ENCODE measurements at regions not wholly inside any gene's neighbourhood (a gene's known extent, or its start where the extent isn't known, plus 50 kb on each side); places are given as distances from the start of the nearest gene placed in this dataset.
A peak's percentile ranks its signal among the peaks of the same experiment; 100 is the strongest.

GRCh38 chr12:34390171-34390841 lies 368.0 kb downstream of the ALG10 start:
- TF ChIP-seq, protein P1, sequence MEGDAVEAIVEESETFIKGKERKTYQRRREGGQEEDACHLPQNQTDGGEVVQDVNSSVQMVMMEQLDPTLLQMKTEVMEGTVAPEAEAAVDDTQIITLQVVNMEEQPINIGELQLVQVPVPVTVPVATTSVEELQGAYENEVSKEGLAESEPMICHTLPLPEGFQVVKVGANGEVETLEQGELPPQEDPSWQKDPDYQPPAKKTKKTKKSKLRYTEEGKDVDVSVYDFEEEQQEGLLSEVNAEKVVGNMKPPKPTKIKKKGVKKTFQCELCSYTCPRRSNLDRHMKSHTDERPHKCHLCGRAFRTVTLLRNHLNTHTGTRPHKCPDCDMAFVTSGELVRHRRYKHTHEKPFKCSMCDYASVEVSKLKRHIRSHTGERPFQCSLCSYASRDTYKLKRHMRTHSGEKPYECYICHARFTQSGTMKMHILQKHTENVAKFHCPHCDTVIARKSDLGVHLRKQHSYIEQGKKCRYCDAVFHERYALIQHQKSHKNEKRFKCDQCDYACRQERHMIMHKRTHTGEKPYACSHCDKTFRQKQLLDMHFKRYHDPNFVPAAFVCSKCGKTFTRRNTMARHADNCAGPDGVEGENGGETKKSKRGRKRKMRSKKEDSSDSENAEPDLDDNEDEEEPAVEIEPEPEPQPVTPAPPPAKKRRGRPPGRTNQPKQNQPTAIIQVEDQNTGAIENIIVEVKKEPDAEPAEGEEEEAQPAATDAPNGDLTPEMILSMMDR (IDR thresholded peaks at IDR 0.05; ENCODE audit: insufficient read depth, low read length, severe bottlenecking), result no peak
- DNase-seq (ENCODE audit: low read depth), result no peak
- no peaks in the 10 kb centered on the region for H3K36me3 ChIP-seq (ENCODE audit: control insufficient read depth, insufficient read depth, low read length)
- H3K4me3 ChIP-seq (ENCODE audit: low read depth, low read length), result no peak overlapping the region
- no peaks in the 10 kb centered on the region for H3K27me3 ChIP-seq (ENCODE audit: control insufficient read depth, insufficient read depth, low read length)
- FAIRE-seq, result no peak

DNA sequence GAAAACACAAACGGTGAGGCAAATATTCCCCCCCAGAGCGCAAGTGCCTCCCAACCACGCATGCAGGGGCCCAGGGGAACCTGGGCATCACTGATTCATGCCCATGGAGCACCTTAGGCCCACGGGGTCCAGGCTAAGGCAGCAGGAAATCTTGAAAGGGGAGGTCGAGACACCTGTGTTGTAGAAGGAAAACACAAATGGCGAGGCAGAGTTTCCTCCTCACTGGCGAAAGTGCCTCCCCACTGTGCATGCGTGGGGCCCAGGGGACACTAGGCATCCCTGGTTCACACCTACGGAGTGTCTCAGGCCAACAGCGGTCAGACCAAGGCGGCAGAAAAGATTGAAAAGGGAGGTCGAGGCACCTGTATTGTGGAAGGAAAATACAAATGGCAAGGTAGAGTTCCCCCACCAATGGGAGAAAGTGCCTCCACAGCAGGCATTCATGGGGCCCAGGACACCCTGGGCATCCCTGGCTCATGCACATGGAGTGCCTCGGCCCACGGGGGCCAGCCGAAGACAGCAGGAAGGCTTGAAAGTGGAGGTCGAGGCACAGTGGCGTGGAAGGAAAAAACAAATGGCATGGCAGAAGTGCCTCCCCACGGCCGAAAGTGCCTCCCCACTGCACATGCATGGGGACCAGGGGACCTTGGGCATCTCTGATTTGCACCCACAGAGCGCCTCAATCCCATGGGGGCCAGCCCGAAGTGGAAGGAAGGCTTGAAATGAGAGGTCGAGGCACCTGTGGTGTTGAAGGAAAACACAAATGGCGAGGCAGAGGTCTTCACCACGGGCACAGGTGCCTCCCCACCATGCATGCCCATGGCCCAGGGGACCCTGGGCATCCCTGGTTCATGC lies 368.8 kb downstream of the ALG10 start:
- Histone ChIP-seq H3K27me3 (ENCODE audit: control insufficient read depth, insufficient read depth, low read length) (no peaks in the 10 kb centered on the region), H3K36me3 (ENCODE audit: control insufficient read depth, insufficient read depth, low read length) (no peaks in the 10 kb centered on the region), H3K4me3 (ENCODE audit: low read depth, low read length) (no peak overlapping the region)
- TF ChIP-seq, protein P1 (IDR thresholded peaks at IDR 0.05; ENCODE audit: insufficient read depth, low read length, severe bottlenecking), result no peak
- DNase-seq (ENCODE audit: low read depth) (no peak), FAIRE-seq (peak; percentile 47)

- FAIRE-seq (no peak), DNase-seq (ENCODE audit: low read depth) (no peak)
- H3K27me3 ChIP-seq (ENCODE audit: control insufficient read depth, insufficient read depth, low read length), result no peaks in the 10 kb centered on the region
- no peaks in the 10 kb centered on the region for H3K36me3 ChIP-seq (ENCODE audit: control insufficient read depth, insufficient read depth, low read length)
- H3K4me3 ChIP-seq (ENCODE audit: low read depth, low read length), result no peak overlapping the region
- TF ChIP-seq, protein P1 (IDR thresholded peaks at IDR 0.05; ENCODE audit: insufficient read depth, low read length, severe bottlenecking), result no peak
Observed at GRCh38 chr12:34391771-34392581, 369.7 kb downstream of the ALG10 start.

GRCh38 chr12:34392741-34393085 lies 370.4 kb downstream of the ALG10 start:
- no peak for FAIRE-seq
- Histone ChIP-seq H3K27me3 (ENCODE audit: control insufficient read depth, insufficient read depth, low read length) (no peaks in the 10 kb centered on the region), H3K36me3 (ENCODE audit: control insufficient read depth, insufficient read depth, low read length) (no peaks in the 10 kb centered on the region), H3K4me3 (ENCODE audit: low read depth, low read length) (no peak overlapping the region)
- TF ChIP-seq, protein P1 (IDR thresholded peaks at IDR 0.05; ENCODE audit: insufficient read depth, low read length, severe bottlenecking), result no peak
- no peak for DNase-seq (ENCODE audit: low read depth)

DNA sequence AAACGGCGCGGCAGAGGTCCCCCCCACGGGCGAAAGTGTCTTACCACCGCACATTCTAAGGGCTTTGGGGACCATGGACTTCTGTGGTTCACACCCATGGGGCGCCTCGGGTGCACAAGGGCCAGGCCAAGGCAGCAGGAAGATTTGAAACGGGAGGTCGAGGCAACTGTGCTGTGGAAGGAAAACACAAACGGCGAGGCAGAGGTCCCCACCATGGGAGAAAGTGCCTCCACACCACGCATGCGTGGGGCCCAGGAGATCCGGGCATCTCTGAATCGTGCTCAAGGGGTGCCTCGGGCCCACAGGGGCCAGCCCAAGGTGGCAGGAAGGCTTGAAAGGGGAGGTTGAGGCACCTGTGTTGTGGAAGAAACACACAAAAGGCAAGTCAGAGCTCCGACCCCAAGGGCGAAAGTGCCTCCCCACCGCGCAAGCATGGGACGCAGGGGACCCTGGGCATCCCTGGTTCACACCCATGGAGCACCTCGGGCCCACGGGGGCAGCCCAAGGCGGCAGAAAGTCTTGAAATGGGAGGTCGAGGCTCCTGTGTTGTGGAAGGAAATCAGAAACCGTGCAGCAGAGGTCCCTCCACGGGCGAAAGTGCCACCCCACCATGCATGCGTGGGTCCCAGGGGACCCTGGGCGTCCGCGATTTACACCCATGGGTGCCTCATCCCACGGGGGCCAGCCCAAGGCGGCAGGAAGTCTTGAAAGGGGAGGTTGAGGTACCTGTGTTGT lies 371.0 kb downstream of the ALG10 start:
- no peak for FAIRE-seq
- Histone ChIP-seq H3K36me3 (ENCODE audit: control insufficient read depth, insufficient read depth, low read length) (no peaks in the 10 kb centered on the region), H3K4me3 (ENCODE audit: low read depth, low read length) (no peak overlapping the region), H3K27me3 (ENCODE audit: control insufficient read depth, insufficient read depth, low read length) (no peaks in the 10 kb centered on the region)
- DNase-seq (ENCODE audit: low read depth), result no peak
- TF ChIP-seq, protein P1 (IDR thresholded peaks at IDR 0.05; ENCODE audit: insufficient read depth, low read length, severe bottlenecking), result no peak
